Frontal cortex (tissue), 3 donors: ENCODE measurements at regions not wholly inside any gene's neighbourhood (a gene's known extent, or its start where the extent isn't known, plus 50 kb on each side); places are given as distances from the start of the nearest gene placed in this dataset.

ENCODE experiments used
- DNase-seq, 2 donors: peaks; one replicate each; pipeline ENCODE4 v3.0.0; 2012; ENCODE audit warnings: low spot score in 2 of 2
- FAIRE-seq: peaks from 2 replicates; lab custom pipeline; 2012; peaks lifted over from hg19 to GRCh38; lab: Jason Lieb, UNC
- donor health status: control.
- donor health status: control.
- donor health status: control.

DNA sequence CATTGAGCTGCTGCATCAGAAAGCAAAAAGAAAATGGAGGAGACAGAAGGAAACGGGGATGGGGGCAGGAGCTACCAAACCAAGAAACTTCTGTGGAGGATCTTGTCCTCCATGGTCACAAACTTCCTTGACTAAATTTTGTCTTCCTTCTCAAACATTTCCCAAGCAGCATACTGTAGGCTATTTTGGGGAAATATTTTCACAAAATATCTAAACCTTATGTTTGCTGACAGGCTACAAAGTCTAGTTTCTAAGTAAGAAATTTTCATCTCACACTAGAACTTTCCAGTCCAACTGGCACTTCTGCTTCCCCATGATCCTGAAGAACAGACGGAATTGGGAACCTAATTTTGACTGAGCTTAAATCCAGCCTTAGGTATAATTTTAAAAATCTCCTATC is 552.0 kb downstream of the SNAPC1 start:
- no peak for FAIRE-seq
- no peak for DNase-seq

DNA sequence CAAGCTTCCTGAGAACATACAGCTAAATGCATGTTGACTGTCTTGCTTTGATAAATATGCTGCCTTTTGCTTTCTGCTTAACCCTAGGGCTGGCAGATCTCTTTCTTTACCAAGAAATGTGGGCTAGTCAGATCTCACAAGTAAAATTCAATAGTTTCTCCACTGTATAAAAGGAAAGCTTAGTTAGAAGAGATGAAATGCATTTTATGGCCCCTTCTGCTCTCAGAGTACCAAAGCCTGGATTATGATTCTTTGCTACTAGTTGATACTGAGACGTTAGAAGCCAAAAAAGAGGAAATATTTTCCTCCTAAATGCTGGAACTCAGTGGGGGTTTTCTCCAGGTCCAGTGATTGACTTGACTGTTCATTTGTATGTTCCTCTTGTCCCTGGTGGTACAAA is 552.7 kb downstream of the SNAPC1 start:
- FAIRE-seq: no peak
- DNase-seq: no peak

DNA sequence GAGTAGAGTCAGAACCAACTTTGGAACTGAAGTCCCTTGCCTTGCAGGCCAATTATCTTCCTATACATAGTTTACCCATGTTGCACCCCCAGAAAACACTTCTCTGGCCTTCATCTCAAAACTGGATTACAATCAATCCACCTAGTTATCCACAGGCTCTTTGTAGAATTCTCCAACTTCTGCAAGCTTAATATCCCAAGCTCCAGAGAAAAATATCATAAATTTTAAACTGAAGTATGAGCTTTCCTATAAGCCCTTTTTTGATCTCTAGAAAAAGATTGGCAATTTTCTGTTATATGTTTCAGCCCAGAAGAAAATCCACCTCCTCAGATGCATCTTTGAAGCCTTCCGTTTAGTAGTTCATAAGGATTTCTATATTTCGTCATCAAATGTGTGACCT is 553.4 kb downstream of the SNAPC1 start:
- FAIRE-seq: no peak
- no peak for DNase-seq

DNA sequence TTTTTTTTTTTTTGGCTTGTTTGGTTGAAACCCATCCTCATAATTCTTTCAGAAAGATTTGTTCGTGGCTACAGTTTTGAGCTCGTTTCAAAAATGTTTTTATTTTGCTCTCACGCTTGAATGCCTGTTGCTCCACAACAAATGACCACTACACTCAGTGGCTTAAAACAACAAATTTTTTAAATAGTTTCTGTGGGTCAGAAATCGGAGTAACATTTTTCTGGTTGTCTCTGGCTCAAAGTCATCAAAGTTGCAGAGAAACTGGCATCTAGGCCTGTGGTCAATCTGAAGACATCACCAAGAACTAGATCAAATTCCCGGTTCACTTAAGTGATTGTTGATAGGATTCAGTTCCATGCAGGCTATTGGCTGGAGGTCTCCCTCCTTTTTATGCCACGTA is 560.0 kb downstream of the SNAPC1 start:
- FAIRE-seq: no peak

DNA sequence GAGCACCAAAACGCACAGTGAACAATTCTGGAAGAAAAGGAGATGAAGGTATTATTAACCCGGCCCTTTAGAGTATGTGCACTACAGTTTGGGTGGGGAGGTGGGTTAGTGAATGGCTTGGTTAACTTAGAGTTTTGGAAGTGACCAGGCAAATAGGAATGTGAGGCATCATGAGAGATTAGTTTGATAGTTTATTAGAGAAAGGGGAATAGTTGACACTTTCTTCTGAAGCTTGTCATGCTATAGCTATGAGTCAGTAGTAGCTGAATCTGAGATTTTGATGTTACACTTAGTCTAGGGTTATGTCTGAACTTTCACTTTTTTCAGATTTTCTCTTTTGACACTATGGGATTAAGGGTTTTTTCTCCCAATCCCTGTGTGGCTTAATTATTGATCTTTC is 567.2 kb downstream of the SNAPC1 start:
- no peak for FAIRE-seq

More for the DNA sequence above, 560.0 kb downstream of the SNAPC1 start:
- DNase-seq: no peak

DNA sequence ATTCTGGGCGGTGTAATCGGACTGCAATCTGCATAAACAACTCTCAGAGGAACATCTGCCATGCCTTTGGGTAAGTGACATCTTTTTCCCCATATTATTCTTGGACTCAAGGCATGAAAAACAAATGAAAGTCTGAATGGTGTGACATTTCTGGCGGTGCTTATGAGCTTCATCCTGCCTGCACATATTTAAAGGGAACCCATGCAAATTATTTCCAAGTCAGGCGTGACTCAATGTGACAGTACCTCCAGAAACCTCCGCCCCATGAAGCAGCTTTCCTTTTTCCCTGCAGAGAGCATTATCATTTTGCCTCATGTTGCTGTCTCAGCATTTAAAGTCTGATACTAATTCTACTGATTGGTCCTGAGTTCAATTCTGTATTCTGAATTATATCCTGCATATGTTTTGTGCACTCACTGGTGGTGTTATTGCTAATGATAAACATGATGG is 585.4 kb downstream of the SNAPC1 start:
- DNase-seq (no peak), FAIRE-seq (no peak)

More for the DNA sequence above, 567.2 kb downstream of the SNAPC1 start:
- no peak for DNase-seq

DNA sequence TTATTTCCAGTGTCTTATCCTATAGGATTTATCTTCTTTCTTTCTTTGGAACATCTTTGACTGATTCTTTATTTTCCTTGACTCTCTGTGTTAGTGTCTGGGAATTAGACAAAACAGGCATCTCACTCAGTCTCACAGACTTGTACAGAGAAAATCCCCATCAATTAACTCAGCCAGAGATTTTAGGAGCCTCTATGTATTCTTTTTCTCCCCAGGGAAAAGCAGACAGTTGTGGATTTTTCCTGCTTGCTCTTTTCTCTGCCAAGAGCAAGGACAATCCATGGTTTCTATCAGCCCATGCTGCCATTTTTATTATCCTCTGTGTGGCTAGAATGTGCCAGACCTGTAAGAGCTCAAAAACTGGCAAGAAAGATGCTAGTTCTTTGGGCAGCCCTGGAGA is 595.1 kb downstream of the SNAPC1 start:
- FAIRE-seq: no peak
- DNase-seq: no peak

DNA sequence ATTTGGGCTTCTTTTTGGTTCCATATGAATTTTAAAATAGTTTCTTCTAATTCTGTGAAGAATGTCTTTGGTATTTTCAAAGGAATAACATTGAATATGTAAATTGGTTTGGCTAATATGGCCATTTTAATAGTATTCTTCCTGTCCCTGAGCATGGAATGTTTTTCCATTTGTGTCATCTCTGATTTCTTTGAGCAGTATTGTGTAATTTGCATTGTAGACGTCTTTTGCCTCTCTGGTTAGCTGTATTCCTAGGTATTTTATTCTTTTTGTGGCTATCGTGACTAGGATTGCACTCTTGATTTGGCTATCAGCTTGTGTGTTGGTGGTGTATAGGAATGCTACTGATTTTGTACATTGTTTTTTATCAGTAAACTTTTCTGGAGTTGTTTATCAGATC is 601.9 kb downstream of the SNAPC1 start:
- no peak for DNase-seq
- FAIRE-seq: no peak

DNA sequence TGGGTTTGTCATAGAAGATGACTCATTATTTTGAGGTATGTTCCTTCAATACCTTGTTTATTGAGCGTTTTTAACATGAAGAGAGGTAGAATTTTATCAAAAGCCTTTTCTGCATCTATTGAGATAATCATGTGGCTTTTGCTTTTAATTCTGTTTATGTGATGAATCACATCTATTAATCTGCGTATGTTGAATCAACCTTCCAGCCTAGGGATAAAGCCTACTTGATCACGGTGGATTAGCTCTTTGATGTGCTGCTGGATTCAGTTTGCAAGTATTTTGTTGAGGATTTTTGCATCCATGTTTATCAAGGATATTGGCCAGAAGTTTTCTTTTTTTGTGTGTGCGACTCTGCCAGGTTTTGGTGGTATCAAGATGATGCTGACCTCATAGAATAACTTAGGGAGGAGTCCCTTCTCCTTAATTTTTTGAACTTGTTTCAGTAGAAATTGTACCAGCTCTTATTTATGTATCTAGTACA is 602.6 kb downstream of the SNAPC1 start:
- FAIRE-seq (no peak), DNase-seq (no peak)

DNA sequence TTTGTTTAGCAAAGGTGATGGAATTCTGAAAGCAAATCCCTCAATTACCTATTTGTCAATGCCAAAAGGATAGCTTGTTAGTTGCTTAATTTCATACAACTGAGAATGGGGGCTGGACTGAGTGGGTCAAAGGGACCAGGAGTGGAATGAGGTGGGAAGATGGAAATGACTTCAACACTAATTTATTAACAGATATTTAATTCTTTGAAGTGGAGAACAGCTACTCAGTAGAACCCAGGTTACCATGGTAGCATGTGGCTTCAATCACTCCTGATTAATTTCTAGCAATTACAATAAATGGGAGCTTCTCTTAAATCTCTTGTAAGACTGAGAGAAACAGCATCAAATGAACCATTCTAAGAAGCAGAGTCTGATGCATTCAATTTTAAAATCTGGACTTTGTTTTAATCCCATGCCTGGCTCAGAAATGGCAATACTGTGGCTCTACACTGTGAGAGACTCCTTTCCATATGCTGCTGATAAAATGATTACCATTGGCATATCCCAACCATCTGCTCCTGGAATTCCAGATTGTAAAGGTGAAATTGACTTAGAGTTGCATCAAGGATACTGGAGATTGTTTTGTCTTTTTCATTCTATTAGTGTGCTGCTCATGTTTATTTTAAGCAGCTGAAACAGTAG is 607.8 kb downstream of the SNAPC1 start:
- DNase-seq: no peak
- no peak for FAIRE-seq

DNA sequence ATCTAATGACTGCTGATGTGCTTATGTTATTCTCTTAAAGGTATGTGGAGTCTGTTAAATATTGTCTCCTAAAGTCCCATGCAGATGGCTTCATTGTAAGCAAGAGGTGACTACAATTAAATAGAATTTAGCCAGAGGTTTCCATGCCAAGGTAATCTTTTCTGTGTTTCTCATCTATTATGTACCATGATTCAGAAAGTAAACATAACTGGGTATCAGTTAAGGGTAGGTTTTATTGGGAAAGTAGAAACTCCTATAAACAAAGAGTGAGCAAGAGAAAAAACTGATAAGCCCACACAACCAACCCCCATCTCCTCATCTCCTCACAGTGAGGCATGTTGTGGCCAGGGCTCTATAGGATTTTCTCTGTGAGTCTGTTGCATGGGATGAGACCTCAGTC is 611.7 kb downstream of the SNAPC1 start:
- DNase-seq (no peak), FAIRE-seq (no peak)

DNA sequence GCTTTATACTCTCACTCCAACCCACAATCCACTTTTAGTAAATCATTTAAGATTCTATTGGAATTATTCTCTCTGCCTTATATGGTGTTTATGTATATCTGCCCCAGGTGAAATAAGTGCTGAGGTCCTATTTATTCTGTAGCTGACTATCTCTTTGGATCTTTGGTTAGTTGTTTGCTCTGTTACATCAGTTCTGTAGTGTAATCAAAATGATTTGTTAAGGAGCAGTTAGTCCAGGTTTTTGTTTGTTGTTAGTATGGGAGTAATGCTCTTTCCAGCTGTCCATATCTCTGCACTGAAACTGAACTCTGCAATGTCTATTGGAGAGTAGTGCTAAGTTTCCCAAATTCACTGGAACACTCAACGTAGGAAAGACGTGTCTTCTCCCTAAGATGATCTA is 615.8 kb downstream of the SNAPC1 start:
- DNase-seq (no peak), FAIRE-seq (no peak)

DNA sequence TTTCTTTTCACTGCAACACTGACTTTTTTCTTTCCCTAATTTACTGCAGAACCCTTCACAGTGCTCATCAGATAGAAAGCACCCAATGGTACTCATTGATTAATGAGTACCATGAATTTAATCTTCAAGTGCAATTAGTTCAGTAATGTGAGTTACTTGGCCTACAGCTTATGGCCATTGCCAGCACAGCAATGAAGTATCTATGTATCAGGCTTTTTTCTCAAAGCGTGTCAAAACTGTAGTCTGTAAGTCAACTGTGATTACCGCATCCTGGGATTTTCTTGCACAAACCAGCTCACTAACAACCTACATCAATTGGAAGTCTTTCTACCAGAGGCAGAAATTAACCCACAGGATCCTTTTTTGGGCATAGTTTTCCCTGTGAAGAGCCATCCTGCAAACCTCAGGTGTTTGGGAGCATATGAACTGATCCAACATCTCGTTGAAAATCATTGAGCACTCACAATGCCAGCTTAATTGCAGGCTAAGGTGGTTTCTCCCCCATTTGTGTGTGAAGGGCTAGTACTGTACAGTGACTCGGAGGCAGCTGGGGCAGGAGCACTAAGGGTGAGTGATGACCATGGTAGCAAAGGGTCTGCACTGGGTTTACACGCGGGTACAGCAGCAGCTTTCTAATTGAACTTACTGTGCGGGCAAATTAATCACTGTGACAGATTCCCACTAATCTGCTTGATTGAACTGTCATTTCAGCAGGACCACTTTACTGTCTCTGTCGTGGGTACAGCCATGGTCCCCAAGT is 619.3 kb downstream of the SNAPC1 start:
- DNase-seq (no peak), FAIRE-seq (no peak)

DNA sequence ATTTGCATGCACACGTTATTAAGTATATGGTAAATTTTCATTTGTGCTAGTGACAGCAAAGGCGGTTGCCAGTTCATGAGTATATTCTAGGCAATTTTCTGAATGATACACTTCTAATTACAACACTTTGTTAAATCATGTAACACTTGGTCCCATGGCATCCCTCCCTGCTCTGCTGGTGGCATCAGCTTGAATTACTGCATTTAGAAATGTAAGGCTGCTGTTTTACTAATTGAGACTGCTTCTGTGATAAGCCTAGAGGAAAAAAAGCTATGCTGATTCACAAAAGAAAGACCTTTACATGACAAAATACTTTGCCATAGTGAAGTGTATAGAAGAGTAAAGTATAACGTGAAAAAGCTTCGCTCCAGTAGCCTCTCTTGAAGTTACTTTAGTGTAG is 636.1 kb downstream of the KCNH5 start:
- no peak for DNase-seq

DNA sequence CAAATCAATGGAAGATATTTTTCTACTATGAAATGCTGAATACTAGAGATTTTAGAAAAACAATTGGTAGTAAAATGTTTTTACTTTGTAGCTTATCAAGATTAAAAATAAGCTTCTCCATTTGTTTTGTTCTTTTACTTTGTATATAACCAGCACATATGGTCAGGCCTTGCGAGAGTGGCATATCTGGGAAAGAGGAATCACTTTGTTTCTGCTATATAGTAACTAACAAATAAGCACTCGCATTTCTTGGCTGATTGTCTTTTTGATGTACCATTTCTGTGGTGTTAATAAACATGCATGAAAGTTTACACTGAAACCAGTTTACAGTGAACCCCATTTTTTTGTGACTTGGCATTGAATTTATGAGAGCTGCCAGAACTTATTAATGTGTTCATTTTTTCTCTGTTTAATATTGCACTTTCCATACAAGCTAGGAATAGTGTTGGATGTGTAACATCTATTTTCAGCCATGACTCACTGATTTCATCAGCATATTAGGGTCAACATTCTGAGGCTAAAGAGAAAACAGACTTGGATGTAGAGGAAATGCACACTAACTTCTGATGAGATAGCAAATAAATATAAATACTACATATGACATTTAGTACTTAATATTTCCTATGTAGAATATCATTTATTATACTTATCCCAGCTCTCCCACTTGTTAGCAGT is 635.5 kb downstream of the KCNH5 start:
- no peak for DNase-seq
- no peak for FAIRE-seq

More for the DNA sequence above, 636.1 kb downstream of the KCNH5 start:
- no peak for FAIRE-seq

DNA sequence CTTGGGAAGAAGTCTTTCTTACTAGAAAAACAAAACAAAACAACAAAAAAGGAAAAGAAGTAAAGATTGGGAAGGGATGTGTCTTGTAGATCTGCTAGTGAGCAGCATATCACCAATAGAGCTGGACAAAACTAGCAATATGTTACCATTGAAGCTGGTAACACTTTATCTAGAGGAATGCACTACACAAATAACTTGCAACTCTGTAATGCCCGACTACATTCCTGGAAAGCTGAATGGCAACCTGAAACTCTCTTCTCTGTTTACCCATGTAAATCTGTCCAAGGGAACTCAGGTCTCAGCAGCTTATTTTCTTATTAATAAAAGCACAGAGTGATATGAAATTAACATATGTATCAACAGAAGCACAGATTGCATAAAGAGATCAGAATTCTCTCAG is 624.4 kb downstream of the KCNH5 start:
- no peak for FAIRE-seq
- no peak for DNase-seq

DNA sequence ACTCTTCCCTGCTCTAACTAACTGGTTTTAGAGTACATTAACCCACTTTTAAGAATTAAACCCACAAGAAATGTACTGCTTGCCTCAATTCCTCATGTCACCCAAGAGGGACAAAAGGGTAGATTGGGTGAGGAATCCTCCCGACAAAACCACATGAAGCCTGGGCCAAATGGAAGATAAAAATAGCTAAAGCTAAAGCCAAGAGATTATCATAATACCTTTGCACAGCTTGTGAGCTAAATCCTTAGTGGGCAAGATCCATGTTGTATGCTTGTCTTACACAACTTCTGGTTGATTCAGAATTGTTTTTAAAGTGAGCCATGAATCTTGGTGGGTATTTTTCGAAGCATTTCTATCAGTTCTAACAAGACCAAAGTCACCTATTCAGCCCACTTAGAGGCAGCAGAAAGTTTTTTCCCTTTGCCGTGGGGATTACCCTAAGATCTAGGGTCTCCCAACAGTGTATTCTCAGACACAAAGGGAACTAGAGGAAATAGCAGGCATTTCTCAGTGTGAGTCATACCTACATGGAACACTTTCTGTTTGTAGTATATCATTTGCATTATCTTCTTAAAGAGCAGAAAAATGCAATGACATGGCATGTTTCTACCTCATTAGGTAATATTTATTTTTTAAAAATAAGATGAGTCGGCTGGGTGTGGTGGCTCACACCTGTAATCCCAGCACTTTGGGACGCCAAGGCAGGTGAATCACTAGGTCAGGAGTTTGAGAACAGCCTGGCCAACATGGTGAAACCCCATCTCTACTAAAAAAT is 616.6 kb downstream of the KCNH5 start:
- no peak for FAIRE-seq
- no peak for DNase-seq

DNA sequence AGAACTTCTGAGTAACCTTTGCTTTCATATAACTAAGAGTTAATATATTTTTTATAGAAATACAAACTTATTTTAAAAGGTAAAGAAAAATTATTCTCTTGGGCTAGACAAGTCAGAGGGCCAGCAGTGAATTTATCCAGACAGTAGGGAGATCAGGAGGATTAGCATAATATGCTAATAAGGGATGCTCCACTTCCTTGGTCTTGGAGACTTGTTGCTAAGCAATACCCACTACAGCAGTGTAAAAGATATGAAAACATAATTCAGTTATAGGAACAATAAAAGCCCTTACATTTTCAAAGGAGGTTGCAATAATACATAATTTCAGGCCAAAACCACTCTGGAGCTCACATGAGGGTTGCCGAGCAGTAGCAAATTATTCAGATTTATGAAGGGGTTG is 615.6 kb downstream of the KCNH5 start:
- DNase-seq (no peak), FAIRE-seq (no peak)

DNA sequence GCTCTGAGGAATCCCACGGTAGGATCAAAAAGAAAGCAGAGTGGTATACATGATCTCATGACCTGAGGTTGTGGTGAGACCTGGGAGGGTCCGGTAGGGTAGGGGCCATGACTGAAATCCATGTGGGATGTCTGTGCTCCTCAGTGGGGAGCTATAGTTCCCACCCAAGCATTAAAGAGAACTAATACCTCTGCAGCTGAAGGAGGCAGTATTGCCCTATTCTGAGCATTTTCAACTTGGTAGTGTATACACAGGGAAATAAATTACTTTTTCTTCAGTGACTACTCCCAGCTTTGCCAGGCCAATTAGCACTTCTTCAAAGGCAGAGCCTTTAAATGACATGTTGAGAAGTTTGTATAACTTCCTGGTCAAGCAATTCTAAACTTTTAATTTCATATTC is 613.8 kb downstream of the KCNH5 start:
- FAIRE-seq (no peak), DNase-seq (no peak)

DNA sequence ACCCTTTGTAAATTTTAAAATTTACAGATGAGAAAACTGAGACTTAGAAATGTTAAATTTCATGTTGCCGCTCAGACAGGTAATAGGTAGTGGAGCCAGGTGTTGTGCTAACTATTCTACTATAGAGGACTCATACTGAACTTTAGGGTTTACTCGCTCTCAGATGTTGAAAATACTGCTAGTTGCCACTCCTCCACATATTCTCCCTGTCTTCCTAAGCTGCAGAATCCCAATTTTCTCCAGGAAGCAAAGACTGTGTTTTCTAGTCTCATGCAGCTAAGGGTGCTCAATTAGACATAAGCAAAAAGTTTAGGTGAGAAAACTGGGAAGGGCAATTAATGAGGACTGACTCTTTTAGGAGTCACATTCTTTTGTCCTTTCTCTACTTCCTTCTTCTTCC is 612.3 kb downstream of the KCNH5 start:
- no peak for DNase-seq
- FAIRE-seq: no peak
